GM21381 (cell line): ENCODE measurements at regions not wholly inside any gene's neighbourhood (a gene's known extent, or its start where the extent isn't known, plus 50 kb on each side); places are given as distances from the start of the nearest gene placed in this dataset.
"Not testable (repeated sequence)": the region's sequence is repeated elsewhere in the genome, so short reads cannot be mapped to it uniquely, and the experiment has no call there.

Experiments used
- ATAC-seq: cut with Tn5 transposase; IDR thresholded peaks from one replicate; pipeline ENCODE4 v1.9.1; 2021; ENCODE audit warnings: mild to moderate bottlenecking, moderate library complexity; ENCODE audit not compliant: unreplicated experiment

- ATAC-seq: no peak
Observed at GRCh38 chr12:127596891-127597290, 670.1 kb upstream of the TMEM132C start.

GRCh38 chr12:127599436-127599835, 667.5 kb upstream of the TMEM132C start:
- no peak for ATAC-seq

GRCh38 chr12:127600211-127600610, 666.8 kb upstream of the TMEM132C start:
- no peak for ATAC-seq

- no peak for ATAC-seq
Observed at GRCh38 chr12:127606476-127607015, 660.4 kb upstream of the TMEM132C start.

GRCh38 chr12:127607146-127607725, 659.7 kb upstream of the TMEM132C start:
- ATAC-seq: no peak

- ATAC-seq: not testable (repeated sequence)
Observed at GRCh38 chr12:127608359-127608758, 658.6 kb upstream of the TMEM132C start.

GRCh38 chr12:127613056-127613455, 653.9 kb upstream of the TMEM132C start:
- no peak for ATAC-seq

GRCh38 chr12:127619869-127620734, 646.9 kb upstream of the TMEM132C start:
- no peak for ATAC-seq

GRCh38 chr12:127620735-127621355, 646.1 kb upstream of the TMEM132C start:
- ATAC-seq: no peak

- ATAC-seq: no peak
Observed at GRCh38 chr12:127621366-127621765, 645.6 kb upstream of the TMEM132C start.

GRCh38 chr12:127623362-127623761, 643.6 kb upstream of the TMEM132C start:
- ATAC-seq: no peak

- no peak for ATAC-seq
Observed at GRCh38 chr12:127625176-127625771, 641.7 kb upstream of the TMEM132C start.

- ATAC-seq: no peak
Observed at GRCh38 chr12:127628645-127629044, 638.3 kb upstream of the TMEM132C start.

GRCh38 chr12:127629066-127629820, 637.7 kb upstream of the TMEM132C start:
- ATAC-seq: no peak

GRCh38 chr12:127632461-127632860, 634.5 kb upstream of the TMEM132C start:
- no peak for ATAC-seq

- ATAC-seq: no peak
Observed at GRCh38 chr12:127635838-127636237, 631.1 kb upstream of the TMEM132C start.

GRCh38 chr12:127636882-127637281, 630.1 kb upstream of the TMEM132C start:
- ATAC-seq: no peak

GRCh38 chr12:127640181-127640886, 626.6 kb upstream of the TMEM132C start:
- no peak for ATAC-seq

GRCh38 chr12:127642208-127642607, 624.8 kb upstream of the TMEM132C start:
- ATAC-seq: no peak

- ATAC-seq: no peak
Observed at GRCh38 chr12:127648321-127648720, 618.6 kb upstream of the TMEM132C start.
